Adrenal gland (tissue), 9 donors: ENCODE measurements at regions not wholly inside any gene's neighbourhood (a gene's known extent, or its start where the extent isn't known, plus 50 kb on each side); places are given as distances from the start of the nearest gene placed in this dataset.

Source experiments
- DNase-seq, 7 donors: peaks; one replicate each; pipeline ENCODE4 v3.0.0-alpha.2; 2019 to 2020
- H3K27ac ChIP-seq, 5 donors: fragments of 200-600 bp; sonication (generic) in 4 of 5; 1 replicate in 3 of 5; 2 replicates in 2 of 5; pipeline versions ENCODE4 v1.5.1 to v1.8.0; 2016 to 2020; ENCODE audit warnings: mild to moderate bottlenecking in 1 of 5
- H3K27me3 ChIP-seq: fragments of 200-600 bp; 2 replicates; pipeline ENCODE4 v1.8.0; 2021
- H3K36me3 ChIP-seq, 2 donors: fragments of 200-600 bp; replicated peaks in 1 of 2; 1 replicate in 1 of 2; 2 replicates in 1 of 2; pipeline versions ENCODE4 v1.5.1 to v1.8.0; 2018 to 2022
- H3K4me1 ChIP-seq, 2 donors: fragments of 200-600 bp; replicated peaks in 1 of 2; 1 replicate in 1 of 2; 2 replicates in 1 of 2; pipeline versions ENCODE4 v1.5.1 to v1.8.0; 2018 to 2021
- H3K4me3 ChIP-seq, 4 donors: fragments of 200-600 bp; sonication (generic) in 3 of 4; one replicate each; pipeline ENCODE4 v1.5.1; 2016 to 2018
- H3K9me3 ChIP-seq, 3 donors: fragments of 200-600 bp; sonication (generic) in 1 of 3; replicated peaks in 1 of 3; 1 replicate in 2 of 3; 2 replicates in 1 of 3; pipeline versions ENCODE4 v1.5.1 to v1.8.0; 2016 to 2021
- CTCF ChIP-seq, 6 experiments: fragments of 450-650 bp in 4 of 6; fragments of 200-600 bp in 2 of 6; sonication (generic) in 1 of 6; IDR thresholded peaks; 1 replicate in 5 of 6; 2 replicates in 1 of 6; pipeline versions ENCODE4 v1.5.1 to v1.8.0; 2016 to 2021; ENCODE audit warnings: antibody characterized with exemption in 6 of 6, mild to moderate bottlenecking in 2 of 6, moderate library complexity in 1 of 6
- POLR2A ChIP-seq, 2 donors: fragments of 450-650 bp; IDR thresholded peaks; one replicate each; pipeline ENCODE4 v1.6.1; 2017; ENCODE audit warnings: antibody characterized with exemption in 2 of 2, mild to moderate bottlenecking in 2 of 2, moderate library complexity in 1 of 2
- WGBS, 4 donors: extraction: QIAGEN DNeasy Blood & Tissue Kit in 2 of 4; methylation state at CpG; one replicate each; pipeline versions ENCODE4 v1.1.5 to v1.1.7; 2013 to 2017; 5-methylcytosine and 5-hydroxymethylcytosine counted together
- intact Hi-C, 2 donors: fragments of 100-400 bp; cut with DNase I; formaldehyde crosslinking; loops; one replicate each; pipeline versions ENCODE4 v1.14.1 to v1.15.0; 2022 to 2023
- donor health status: healthy with polysubstance abuse.
- donor health status: Bipolar disorder and iron deficiency.
- donor health status: DM: yes; HTN: yes; CAD: no.
- donor health status: DM: no; HTN: no; CAD: no.
- donor health status: DM: no; HTN: no; CAD: no.

GRCh38 chr2:236852977-236853374 is 232.7 kb upstream of the COPS8 start:
- Histone ChIP-seq H3K9me3 (no peaks in the 10 kb centered on the region), H3K27me3 (no peaks in the 10 kb centered on the region), H3K4me3 (no peak overlapping the region), H3K4me1 (no peaks in the 10 kb centered on the region), H3K36me3 (no peaks in the 10 kb centered on the region), H3K27ac (no peak overlapping the region)
- no peak for TF ChIP-seq POLR2A (IDR thresholded peaks at IDR 0.05)
- TF ChIP-seq CTCF (IDR thresholded peaks at IDR 0.05), result no peak
- WGBS, 4 donors, result 31 to 48% (median 43%) methylated on average over 5 to 6 of the region's 6 CpGs
- intact Hi-C loops, result no loop called here
- no peak for DNase-seq

GRCh38 chr2:236853585-236854051 is 232.1 kb upstream of the COPS8 start:
- no peak overlapping the region for H3K27ac ChIP-seq
- H3K9me3 ChIP-seq, result no peaks in the 10 kb centered on the region
- DNase-seq, result peak in 1 of 7 donors; percentile 48
- no peak for TF ChIP-seq POLR2A (IDR thresholded peaks at IDR 0.05)
- WGBS, 4 donors, result 84 to 90% (median 88%) methylated on average over 13 of the region's 13 CpGs
- intact Hi-C loops, result no loop called here
- H3K4me3 ChIP-seq, result no peak overlapping the region
- no peaks in the 10 kb centered on the region for H3K27me3 ChIP-seq
- H3K4me1 ChIP-seq, result no peaks in the 10 kb centered on the region
- H3K36me3 ChIP-seq, result no peaks in the 10 kb centered on the region

- no peak for TF ChIP-seq CTCF (IDR thresholded peaks at IDR 0.05)
- TF ChIP-seq POLR2A (IDR thresholded peaks at IDR 0.05), result no peak
- 85 to 94% (median 92%) methylated on average over 9 of the region's 9 CpGs for WGBS, 4 donors
- intact Hi-C loops, result no loop called here
- Histone ChIP-seq H3K36me3 (no peaks in the 10 kb centered on the region), H3K27ac (no peak overlapping the region), H3K9me3 (no peaks in the 10 kb centered on the region), H3K4me3 (no peak overlapping the region), H3K27me3 (no peaks in the 10 kb centered on the region), H3K4me1 (no peaks in the 10 kb centered on the region)
- peak in 1 of 7 donors; percentile 30 for DNase-seq
These were observed 230.4 kb upstream of the COPS8 start for GRCh38 chr2:236855176-236855865.

GRCh38 chr2:236855866-236856847 is 229.5 kb upstream of the COPS8 start:
- H3K9me3 ChIP-seq, result no peaks in the 10 kb centered on the region
- intact Hi-C loops, result no loop called here
- H3K4me1 ChIP-seq, result no peaks in the 10 kb centered on the region
- no peaks in the 10 kb centered on the region for H3K36me3 ChIP-seq
- no peak overlapping the region for H3K4me3 ChIP-seq
- H3K27me3 ChIP-seq, result no peaks in the 10 kb centered on the region
- peak in 1 of 7 donors; percentile 33 for DNase-seq
- no peak for TF ChIP-seq CTCF (IDR thresholded peaks at IDR 0.05)
- no peak overlapping the region for H3K27ac ChIP-seq
- 71 to 80% (median 75%) methylated on average over 20 to 22 of the region's 22 CpGs for WGBS, 4 donors
